GM12865 (cell line): ENCODE measurements at regions not wholly inside any gene's neighbourhood (a gene's known extent, or its start where the extent isn't known, plus 50 kb on each side); places are given as distances from the start of the nearest gene placed in this dataset.
A peak's percentile ranks its signal among the peaks of the same experiment; 100 is the strongest.

ENCODE experiments used
- DNase-seq: peaks from one replicate; pipeline ENCODE4 v3.0.0; 2010; ENCODE audit warnings: low read depth
- H3K4me3 ChIP-seq: 2 replicates; pipeline ENCODE4 v1.5.1; 2011; ENCODE audit warnings: mild to moderate bottlenecking, low read depth, low read length, control low read depth
- TF ChIP-seq, protein P1 (sequence below): IDR thresholded peaks from 2 replicates; pipeline ENCODE4 v1.5.1; 2011; ENCODE audit warnings: low read length, control low read depth, low read depth, inconsistent platforms; ENCODE audit not compliant: insufficient read depth; ENCODE audit errors: missing control alignments

DNA sequence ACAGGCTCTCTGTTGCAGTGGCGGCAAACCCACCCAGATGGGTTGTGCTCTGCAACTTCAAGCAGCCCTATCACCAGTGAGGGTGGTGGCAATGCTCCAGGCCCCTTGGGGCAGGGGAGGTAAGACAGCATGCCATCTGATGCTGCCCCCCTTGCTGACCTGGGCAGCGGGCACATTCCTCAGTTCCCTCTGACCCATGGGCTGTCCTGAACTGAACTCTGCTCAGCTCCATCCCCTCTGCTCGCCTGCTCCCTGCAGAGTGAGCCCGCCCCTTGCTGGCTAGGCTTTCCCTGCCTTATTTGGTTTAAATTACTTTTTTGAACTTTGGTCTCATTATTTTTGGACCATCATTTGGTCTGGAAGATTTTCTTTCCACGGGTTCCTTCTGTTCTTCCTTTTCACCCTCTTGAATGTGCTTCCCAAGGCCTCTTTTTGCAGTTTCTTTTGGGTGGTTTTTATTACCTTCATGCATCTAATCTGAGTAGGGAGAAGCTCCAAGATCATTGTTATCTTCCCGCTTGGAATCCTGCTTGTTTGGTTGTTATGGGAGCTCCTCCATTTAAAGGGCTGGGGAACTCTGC, 565.4 kb downstream of the TNS1 start:
- H3K4me3 ChIP-seq, result no peak overlapping the region
- TF ChIP-seq, protein P1, sequence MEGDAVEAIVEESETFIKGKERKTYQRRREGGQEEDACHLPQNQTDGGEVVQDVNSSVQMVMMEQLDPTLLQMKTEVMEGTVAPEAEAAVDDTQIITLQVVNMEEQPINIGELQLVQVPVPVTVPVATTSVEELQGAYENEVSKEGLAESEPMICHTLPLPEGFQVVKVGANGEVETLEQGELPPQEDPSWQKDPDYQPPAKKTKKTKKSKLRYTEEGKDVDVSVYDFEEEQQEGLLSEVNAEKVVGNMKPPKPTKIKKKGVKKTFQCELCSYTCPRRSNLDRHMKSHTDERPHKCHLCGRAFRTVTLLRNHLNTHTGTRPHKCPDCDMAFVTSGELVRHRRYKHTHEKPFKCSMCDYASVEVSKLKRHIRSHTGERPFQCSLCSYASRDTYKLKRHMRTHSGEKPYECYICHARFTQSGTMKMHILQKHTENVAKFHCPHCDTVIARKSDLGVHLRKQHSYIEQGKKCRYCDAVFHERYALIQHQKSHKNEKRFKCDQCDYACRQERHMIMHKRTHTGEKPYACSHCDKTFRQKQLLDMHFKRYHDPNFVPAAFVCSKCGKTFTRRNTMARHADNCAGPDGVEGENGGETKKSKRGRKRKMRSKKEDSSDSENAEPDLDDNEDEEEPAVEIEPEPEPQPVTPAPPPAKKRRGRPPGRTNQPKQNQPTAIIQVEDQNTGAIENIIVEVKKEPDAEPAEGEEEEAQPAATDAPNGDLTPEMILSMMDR, result no peak
- DNase-seq, result no peak

DNA sequence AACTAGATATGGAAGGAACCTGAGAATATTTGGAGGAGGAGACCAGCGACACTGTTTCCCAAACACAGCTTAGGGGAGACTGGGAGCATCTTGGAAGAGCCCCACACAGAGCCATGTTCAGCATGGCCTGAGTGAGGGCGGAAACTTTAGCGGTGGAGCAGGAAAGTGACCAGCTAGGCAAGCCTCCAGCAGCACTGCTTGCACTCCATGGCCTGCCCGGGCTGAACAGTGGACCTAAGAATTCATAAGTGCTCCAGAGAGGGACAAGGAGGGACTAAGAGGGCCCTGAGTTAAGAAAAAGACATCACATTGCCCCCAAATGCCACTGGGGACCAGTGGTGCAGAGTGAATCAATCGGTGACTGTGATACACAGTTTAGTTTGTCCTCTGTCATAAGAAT, 566.4 kb downstream of the TNS1 start:
- DNase-seq, result no peak
- no peak overlapping the region for H3K4me3 ChIP-seq
- TF ChIP-seq, protein P1, result no peak

DNA sequence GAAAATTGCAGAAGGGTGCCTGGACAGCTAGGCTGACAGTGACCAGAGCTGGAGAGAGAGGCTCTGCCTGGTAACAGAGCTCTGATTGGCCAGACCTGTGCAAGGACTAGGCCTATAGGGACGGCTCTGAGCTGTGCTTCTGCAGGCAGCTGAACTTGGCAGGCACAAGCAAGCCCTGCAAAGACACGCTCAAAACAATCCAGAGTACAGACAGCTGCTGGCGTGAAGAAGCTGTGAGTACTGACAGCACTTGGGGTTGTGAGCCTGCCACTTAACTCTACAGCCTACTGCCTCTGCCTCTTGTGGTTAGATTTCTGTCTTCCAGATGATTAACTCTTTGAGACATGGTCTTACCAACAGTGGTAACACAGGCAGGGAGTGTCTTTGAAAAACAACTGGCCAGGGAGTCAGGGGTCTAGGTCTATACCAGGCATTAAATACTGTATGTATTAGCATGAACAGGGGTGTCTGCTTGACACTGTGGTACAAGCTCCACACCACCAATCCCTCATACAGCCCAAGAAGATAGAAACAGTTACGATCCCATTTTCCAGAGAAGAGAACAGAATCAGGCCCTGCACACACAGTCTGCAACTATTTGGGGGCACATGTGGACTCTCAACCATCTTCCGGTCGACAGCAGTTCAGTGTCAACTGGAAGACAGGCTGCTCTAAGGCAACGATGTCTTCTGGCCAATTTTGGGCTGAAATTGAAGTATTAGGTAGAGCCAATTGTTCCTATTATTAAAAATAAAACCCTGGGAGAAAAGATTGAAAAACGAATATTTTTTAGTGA, 568.4 kb downstream of the TNS1 start:
- DNase-seq, result peak; percentile 92
- TF ChIP-seq, protein P1, result no peak
- no peak overlapping the region for H3K4me3 ChIP-seq

DNA sequence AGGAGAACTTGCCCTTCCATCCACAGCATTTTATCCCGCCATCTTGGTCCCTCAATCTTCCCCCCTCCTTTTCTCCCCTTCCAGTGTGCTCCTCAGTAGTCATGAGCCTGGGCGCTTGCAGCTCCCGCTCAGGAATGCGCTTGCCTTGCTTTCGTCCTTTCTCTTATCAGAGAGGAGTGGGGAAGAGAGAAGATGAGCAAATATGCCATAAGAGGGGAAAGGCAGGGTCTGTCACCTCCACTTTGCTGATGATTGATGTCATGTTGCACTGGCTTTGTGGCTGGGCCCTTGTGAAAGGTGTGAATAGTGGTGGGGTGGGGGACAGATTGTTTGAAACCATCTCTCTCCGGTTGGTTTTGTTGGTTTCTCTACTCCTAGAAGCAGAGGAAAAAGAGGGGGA, 569.3 kb downstream of the TNS1 start:
- no peak for DNase-seq
- H3K4me3 ChIP-seq, result no peak overlapping the region
- TF ChIP-seq, protein P1, result no peak

DNA sequence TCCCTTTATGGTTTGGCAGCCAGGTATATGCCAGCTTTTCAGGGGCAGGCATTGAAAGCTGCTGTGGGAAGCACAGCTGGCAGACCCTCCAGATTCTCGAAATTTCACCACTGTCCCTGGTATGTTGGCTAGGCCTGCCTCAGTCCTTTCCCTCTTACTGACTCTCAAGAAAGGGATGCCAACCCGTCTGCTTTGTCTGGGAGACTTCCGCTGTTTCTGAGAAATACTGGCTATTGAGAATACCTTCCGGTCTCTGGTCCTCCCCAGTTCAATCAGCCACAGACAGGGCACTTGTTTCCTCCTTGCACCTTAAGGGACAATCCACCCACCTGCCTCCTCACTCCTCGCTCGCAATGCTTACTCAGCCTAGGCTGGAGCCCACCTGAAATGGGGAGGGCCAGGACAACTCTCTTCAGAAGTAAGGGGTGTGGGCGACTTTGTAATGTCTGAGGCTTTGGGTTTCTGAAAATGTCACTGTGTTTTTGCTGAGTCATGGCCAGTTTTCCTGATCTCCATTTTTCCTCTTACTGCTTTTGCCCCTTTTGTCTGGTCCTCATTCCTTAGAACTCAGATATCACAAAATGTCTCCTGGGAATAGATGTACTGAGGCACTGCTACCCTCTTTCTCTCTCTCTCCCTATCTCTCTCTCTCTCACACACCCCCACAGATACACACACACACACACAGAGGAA, 571.1 kb downstream of the TNS1 start:
- DNase-seq, result no peak
- TF ChIP-seq, protein P1, result no peak

DNA sequence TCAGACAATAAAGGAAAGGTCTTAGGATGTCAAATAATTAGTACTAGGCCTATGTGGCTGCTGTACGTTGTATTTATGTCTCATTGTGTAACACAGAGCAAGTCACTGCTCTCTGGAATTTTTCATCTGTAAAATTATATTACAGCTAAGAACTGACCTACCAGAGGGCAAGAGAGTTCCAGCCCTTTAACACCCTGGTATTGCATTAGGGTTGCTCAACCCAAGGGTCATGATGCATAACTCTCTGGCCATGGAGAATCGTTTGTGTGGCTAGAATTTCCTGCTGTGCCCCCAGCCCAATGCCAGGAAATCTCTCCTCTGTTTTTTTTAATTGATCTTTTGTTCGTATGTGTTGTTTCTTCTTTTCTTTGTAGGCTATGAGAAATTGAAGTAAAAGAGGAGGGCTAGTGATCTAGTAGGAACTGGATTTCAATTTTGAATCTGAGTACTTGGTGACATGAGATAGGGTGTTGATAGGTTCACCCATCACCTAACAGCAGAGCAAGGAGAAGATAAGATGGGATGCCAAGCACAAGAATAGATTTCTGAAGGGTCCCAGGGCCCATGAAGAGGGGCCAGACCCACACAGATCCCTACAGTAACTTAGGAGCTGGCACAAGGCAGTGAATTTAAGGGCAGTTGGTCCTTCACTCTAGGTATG, 571.2 kb upstream of the TNP1 start:
- TF ChIP-seq, protein P1, result no peak
- no peak for DNase-seq
- H3K4me3 ChIP-seq, result no peak overlapping the region

More for the DNA sequence above, 571.1 kb downstream of the TNS1 start:
- no peak overlapping the region for H3K4me3 ChIP-seq
